GM19395 (cell line): ENCODE measurements at regions not wholly inside any gene's neighbourhood (a gene's known extent, or its start where the extent isn't known, plus 50 kb on each side); places are given as distances from the start of the nearest gene placed in this dataset.

Source experiments
- ATAC-seq: cut with Tn5 transposase; IDR thresholded peaks from one replicate; pipeline ENCODE4 v1.9.1; 2021; ENCODE audit warnings: mild to moderate bottlenecking, moderate library complexity; ENCODE audit not compliant: unreplicated experiment

GRCh38 chr11:127574478-127574877 is 573.9 kb upstream of the KIRREL3 start:
- ATAC-seq: no peak

- no peak for ATAC-seq
Measured at GRCh38 chr11:127568891-127569290, 568.3 kb upstream of the KIRREL3 start.

- no peak for ATAC-seq
Measured at GRCh38 chr11:127567237-127567932, 566.8 kb upstream of the KIRREL3 start.

GRCh38 chr11:127564810-127565209 is 564.2 kb upstream of the KIRREL3 start:
- ATAC-seq: no peak

- no peak for ATAC-seq
Measured at GRCh38 chr11:127559978-127560377, 559.4 kb upstream of the KIRREL3 start.

GRCh38 chr11:127552446-127552845 is 551.9 kb upstream of the KIRREL3 start:
- no peak for ATAC-seq

GRCh38 chr11:127531167-127531566 is 530.6 kb upstream of the KIRREL3 start:
- ATAC-seq: no peak

DNA sequence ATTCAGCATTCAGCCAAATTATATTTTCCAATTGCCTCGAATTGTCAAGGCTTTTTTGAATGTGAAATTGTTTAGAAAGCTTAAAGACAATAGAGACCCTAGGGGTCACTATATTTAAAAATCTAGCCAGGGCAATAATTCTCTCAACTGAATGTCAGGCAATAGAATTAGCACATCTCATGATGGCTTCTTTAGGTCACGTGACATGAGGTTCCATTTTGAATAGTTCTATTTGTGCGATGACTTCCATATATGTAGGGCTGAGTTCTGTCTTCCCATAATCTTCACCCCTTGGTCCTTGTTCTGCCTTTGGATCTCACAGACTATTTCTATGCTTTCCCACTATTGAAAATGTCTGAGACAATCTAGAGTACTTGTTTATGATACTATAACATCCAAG is 527.7 kb upstream of the KIRREL3 start:
- ATAC-seq: no peak

- no peak for ATAC-seq
Measured at GRCh38 chr11:127524618-127525017, 524.0 kb upstream of the KIRREL3 start.

DNA sequence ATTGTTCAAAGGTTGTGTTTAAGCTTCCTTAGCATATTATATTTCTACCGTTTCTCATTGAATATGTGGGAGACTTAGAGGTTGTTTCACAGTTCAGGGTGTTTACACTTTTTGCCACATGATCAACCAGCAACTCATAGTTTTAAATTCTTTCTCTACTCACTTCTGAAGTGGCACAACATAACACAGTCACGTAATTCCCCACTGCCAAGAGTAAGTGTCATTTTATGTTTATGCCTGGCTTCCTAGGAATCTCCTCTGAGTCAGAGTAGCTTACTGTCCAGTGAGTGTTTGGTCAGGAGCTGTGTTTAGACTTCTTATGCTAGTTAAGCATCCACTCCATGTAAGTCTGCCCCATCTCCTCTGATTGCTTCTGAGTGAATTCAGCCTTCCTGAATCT is 520.8 kb upstream of the KIRREL3 start:
- ATAC-seq: no peak

DNA sequence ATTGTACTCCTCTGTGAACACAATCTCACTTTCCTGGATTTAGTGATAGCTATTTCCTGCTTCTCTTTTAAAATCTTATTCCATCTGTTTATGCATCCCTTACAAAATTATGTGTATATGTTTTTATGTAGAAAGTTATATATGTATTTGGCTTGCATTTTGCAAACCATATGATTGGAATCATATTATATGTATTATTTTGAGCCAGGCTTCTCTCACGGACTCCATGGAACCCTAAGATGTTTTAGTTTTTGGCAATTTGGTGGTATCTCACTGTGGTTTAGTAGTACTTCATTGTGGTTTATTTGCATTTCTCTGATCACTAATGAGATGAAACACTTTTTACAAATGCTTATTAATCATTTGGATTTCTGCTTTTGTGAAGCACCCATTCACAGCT is 507.3 kb upstream of the KIRREL3 start:
- no peak for ATAC-seq

DNA sequence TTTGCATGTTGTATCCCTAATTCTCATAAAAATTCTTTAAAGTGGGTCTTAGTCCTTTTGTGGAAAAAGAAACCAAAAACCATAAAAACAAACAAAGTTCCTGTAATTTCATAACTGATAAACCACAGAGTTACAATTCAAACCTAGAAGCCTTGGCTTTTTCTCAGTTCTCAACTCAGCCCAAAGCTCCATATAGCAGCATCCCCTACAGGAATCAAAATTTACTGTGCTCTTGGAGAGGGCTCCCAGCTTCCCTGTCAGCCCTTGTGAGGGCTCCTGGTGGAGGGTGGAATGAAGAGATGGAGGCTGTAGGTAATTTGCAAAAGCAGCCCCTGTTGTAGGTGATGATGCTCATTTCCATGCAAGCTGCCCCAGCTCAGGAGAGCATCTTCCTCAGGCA is 506.1 kb upstream of the KIRREL3 start:
- no peak for ATAC-seq

DNA sequence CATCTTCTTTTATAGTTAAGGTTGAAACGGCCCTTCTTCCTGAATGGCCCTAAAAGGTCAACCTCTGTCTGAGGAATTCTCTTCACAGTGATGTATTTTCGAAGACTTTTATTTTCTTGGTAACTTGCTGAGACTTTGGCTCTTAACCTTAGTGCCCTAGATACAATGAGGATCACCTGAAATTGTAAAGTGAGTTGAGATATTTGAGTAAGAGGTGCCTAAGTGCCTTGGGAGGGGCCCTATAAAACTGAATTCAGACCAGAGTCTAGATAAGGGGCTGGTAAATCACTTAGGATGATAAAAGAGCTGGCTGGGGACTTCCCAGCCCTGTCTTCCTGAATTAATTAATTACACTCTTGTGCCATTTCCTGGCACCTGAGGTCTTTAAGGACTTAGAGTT is 505.6 kb upstream of the KIRREL3 start:
- ATAC-seq: no peak

DNA sequence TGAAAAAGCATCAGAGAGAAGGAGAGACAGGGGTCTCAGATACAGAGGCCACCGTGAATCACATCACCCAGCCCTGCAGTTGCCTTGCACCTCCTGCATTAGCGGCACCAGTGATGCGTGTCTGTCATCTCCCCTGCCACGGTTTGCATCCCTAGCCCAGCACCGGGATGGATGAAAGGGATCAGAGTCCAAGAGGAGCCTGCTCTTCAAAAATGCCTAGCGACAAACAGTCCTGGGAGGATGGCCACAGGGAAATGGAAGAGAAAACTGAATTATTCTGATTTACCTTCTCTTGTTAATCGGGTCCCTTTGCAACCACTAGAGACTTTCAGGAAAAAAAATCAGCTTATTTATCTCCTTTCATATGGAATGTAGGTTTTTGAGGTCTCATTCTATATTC is 495.6 kb upstream of the KIRREL3 start:
- ATAC-seq: no peak

GRCh38 chr11:127493330-127494022 is 492.9 kb upstream of the KIRREL3 start:
- no peak for ATAC-seq

DNA sequence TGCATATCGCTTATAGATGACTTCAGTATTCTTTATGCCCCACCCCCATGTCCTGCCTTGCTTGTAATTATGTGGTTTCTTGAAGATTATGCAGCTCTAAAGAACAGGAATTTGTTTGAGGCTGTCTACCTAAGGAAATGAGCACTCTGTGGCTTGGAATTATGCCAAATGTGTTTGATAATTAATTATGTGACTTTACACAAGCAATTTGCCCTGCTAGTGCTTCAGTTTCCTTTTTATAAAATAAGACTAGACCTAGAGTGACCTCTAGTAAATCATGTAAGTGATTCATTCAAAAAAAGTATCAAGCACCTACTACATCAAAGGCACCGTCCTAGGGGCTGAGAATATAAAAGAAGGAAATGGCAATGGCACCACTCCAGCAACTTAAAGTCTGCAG is 491.5 kb upstream of the KIRREL3 start:
- no peak for ATAC-seq

GRCh38 chr11:127491589-127491988 is 491.0 kb upstream of the KIRREL3 start:
- ATAC-seq: no peak

- no peak for ATAC-seq
Measured at GRCh38 chr11:127490896-127491295, 490.3 kb upstream of the KIRREL3 start.

- ATAC-seq: no peak
Measured at GRCh38 chr11:127485541-127485940, 485.0 kb upstream of the KIRREL3 start.

DNA sequence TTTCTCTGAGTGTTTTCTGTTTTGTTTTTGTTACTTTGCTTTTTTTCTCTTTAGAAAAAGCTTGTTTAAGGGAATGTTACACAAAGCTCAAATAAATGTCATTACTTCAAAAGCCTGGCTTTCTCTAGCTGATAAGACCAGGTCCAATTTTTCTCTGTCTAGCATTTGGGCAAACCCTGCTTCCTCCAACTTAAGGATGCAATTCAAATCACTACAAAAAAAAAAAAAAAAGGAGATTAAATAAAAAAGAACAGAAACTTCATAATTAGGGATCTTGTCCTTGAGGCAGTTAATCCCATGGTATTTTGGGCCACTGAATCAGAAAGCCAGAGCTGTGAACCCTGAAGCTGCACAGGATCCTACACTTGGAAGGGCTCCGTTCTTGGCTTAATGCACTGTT is 480.8 kb upstream of the KIRREL3 start:
- ATAC-seq: no peak

DNA sequence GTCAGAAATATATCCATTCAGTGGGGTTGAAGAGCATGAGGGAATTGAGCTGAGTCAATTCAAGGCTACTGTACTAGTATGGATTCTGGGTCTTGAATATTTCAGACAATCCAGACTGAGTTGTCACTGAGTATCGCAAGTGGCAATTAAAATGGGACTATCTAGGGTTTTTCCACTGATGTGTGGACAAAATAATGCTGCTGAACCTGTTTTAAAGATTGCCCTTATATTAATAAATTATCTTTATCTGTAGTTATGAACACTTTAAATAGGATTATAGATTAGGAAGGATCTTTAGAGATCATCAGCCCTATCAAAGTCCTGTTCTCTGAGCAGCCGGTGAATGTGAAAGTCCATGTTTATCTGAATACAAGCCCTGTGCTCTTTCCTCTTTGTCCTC is 478.3 kb upstream of the KIRREL3 start:
- ATAC-seq: no peak

DNA sequence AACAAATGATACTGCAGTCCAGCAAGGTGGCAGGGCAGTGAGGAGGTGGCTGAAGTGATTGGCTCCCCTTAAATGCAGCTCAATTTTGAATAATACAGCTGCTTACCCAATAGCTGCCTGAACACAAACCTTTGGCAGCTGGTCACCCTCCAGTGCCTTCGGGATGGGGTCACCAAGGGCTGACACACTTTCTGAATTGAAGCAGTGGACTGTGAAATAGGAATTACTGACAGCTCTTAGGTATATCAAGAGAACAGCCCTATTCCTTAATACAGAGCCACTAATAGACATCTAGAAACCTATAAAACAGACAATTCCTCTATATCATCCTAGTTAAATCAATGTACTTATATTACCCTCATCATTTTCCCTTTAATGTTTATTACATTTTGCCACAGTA is 474.2 kb upstream of the KIRREL3 start:
- ATAC-seq: no peak

GRCh38 chr11:127472505-127472904 is 471.9 kb upstream of the KIRREL3 start:
- no peak for ATAC-seq
